Effector memory CD8-positive, alpha-beta T cell (primary cell): ENCODE measurements at regions not wholly inside any gene's neighbourhood (a gene's known extent, or its start where the extent isn't known, plus 50 kb on each side); places are given as distances from the start of the nearest gene placed in this dataset.

Experiments used
- ATAC-seq: fragments of 150-1000 bp; cut with Tn5 transposase; replicated peaks from 2 replicates; pipeline ENCODE4 v1.10.0; 2021; ENCODE audit warnings: mild to moderate bottlenecking, moderate library complexity
- DNase-seq, 3 experiments: peaks; one replicate each; pipeline ENCODE4 v3.0.0; 2021
- H3K27ac Mint-ChIP-seq, 2 donors: one replicate each; pipeline ENCODE4 v1.8.0; 2022; ENCODE audit warnings: mild to moderate bottlenecking in 2 of 2, mixed read lengths in 2 of 2, moderate library complexity in 2 of 2
- H3K27me3 Mint-ChIP-seq, 2 donors: one replicate each; pipeline ENCODE4 v1.8.0; 2022; ENCODE audit warnings: mixed read lengths in 2 of 2
- H3K36me3 Mint-ChIP-seq: one replicate; pipeline ENCODE4 v1.8.0; 2022; ENCODE audit warnings: mild to moderate bottlenecking, moderate library complexity, mixed read lengths; ENCODE audit not compliant: insufficient read depth
- H3K4me1 Mint-ChIP-seq, 2 donors: one replicate each; pipeline ENCODE4 v1.8.0; 2022; ENCODE audit warnings: low read depth in 2 of 2, mixed read lengths in 2 of 2
- H3K4me3 Mint-ChIP-seq, 2 donors: one replicate each; pipeline ENCODE4 v1.8.0; 2022; ENCODE audit warnings: mild to moderate bottlenecking in 2 of 2, mixed read lengths in 2 of 2, moderate library complexity in 2 of 2
- H3K9me3 Mint-ChIP-seq, 2 donors: one replicate each; pipeline ENCODE4 v1.8.0; 2022; ENCODE audit warnings: mixed read lengths in 2 of 2

DNA sequence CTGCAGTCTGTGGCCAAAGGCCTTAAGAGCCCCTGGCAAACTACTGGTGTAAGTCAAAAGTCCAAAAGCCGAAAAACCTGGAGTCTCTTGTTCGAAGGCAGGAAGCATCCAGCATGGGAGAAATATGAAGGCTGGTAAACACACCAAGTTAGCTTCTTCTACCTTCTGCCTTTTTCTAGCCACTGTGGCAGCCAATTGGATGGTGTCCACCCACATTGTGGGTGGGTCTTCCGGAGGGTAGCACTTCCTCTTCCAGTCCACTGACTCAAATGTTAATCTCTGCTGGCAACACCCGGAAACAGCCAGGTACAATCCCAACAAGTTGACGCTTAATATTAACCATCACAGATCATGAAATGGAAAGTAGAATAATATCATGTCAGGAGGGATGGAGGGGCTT lies 827.6 kb downstream of the SORCS1 start:
- Mint-ChIP-seq H3K9me3 (peaks cover 9 to 12% of the 10 kb centered on the region in 2 donors), H3K27ac (no peak overlapping the region), H3K4me3 (no peak overlapping the region), H3K36me3 (no peaks in the 10 kb centered on the region), H3K4me1 (no peaks in the 10 kb centered on the region), H3K27me3 (no peaks in the 10 kb centered on the region)
- DNase-seq (no peak), ATAC-seq (no peak)

DNA sequence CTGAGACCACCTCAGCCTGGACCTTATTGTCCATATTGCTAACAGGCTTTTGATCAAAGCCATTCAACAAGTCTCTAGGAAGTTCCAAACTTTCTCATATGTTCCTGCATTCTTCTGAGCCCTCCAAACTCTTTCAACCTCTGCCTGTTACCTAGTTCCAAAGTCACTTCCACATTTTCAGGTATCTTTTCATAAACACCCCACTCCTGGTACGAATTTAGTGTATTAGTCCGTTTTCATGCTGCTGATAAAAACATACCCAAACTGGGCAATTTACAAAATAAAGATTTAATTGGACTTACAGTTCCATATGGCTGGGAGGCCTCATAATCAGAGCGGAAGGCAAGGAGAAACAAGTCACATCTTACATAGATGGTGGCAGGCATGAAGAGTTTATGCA lies 836.8 kb downstream of the SORCS1 start:
- ATAC-seq: no peak
- no peak overlapping the region for H3K27ac Mint-ChIP-seq

DNA sequence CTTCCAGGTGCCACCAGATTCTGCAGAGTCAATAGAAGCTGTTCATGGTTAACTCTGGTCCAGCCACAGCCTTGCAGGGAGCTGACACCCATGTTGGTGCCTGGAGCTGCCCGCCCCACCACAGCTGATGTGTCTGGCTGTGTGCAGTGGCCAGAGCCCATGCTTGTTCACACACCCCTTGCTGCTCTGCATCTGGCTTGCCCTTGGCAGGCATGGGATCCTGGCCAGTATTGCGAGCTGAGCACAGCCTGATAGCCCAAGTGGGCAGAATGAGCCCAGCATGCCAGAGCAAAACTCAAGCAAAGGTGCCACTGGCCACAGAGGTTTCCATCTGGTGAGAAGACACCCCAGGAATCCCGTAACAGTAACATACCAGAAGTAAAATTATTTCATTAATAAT lies 843.6 kb downstream of the SORCS1 start:
- H3K4me1 Mint-ChIP-seq: no peaks in the 10 kb centered on the region
- DNase-seq: no peak
- no peaks in the 10 kb centered on the region for H3K36me3 Mint-ChIP-seq
- H3K4me3 Mint-ChIP-seq: no peak overlapping the region
- H3K27ac Mint-ChIP-seq: no peak overlapping the region
- peaks cover 7 to 11% of the 10 kb centered on the region in 2 donors for H3K9me3 Mint-ChIP-seq
- H3K27me3 Mint-ChIP-seq: no peaks in the 10 kb centered on the region
- ATAC-seq: no peak

More for the DNA sequence above, 836.8 kb downstream of the SORCS1 start:
- no peak for DNase-seq
- Mint-ChIP-seq H3K27me3 (no peaks in the 10 kb centered on the region), H3K9me3 (peaks cover 14 to 32% of the 10 kb centered on the region in 2 donors), H3K4me1 (no peaks in the 10 kb centered on the region), H3K36me3 (no peaks in the 10 kb centered on the region), H3K4me3 (no peak overlapping the region)

GRCh38 chr10:106320078-106320477 lies 844.4 kb downstream of the SORCS1 start:
- no peaks in the 10 kb centered on the region for H3K36me3 Mint-ChIP-seq
- no peak for DNase-seq
- no peaks in the 10 kb centered on the region for H3K4me1 Mint-ChIP-seq
- H3K27me3 Mint-ChIP-seq: no peaks in the 10 kb centered on the region
- no peak overlapping the region for H3K4me3 Mint-ChIP-seq
- no peak overlapping the region for H3K27ac Mint-ChIP-seq
- H3K9me3 Mint-ChIP-seq: peaks cover 4 to 8% of the 10 kb centered on the region in 2 donors
- ATAC-seq: no peak

DNA sequence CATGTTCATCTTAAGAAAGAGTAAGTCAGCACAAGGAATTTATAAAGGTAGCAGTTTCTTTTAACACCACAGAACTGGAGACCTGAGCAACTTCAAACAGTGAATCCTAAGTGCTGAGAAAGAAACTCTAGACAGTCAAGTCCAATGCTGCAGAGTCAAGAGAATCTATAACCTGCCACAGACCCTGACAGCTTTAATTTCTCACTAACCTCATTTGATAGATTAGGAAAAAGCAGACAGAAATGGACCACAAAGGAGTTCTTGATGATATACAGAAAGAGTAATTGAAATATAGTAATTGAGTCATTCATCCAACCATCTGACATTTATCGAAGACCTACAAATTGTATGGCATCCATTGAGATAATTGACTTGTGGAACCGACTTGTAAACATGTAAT lies 847.0 kb downstream of the SORCS1 start:
- no peak overlapping the region for H3K4me3 Mint-ChIP-seq
- ATAC-seq (no peak), DNase-seq (no peak)
- H3K9me3 Mint-ChIP-seq: peaks cover 0 to 1% of the 10 kb centered on the region in 2 donors
- H3K27ac Mint-ChIP-seq: no peak overlapping the region
- H3K36me3 Mint-ChIP-seq: no peaks in the 10 kb centered on the region
- no peaks in the 10 kb centered on the region for H3K4me1 Mint-ChIP-seq
- H3K27me3 Mint-ChIP-seq: no peaks in the 10 kb centered on the region

GRCh38 chr10:106313041-106313440 lies 851.5 kb downstream of the SORCS1 start:
- Mint-ChIP-seq H3K9me3 (peaks cover 0 to 12% of the 10 kb centered on the region in 2 donors), H3K27me3 (no peaks in the 10 kb centered on the region), H3K27ac (no peak overlapping the region), H3K36me3 (no peaks in the 10 kb centered on the region), H3K4me1 (no peaks in the 10 kb centered on the region), H3K4me3 (no peak overlapping the region)
- no peak for DNase-seq
- no peak for ATAC-seq

- no peaks in the 10 kb centered on the region for H3K4me1 Mint-ChIP-seq
- no peak overlapping the region for H3K4me3 Mint-ChIP-seq
- H3K36me3 Mint-ChIP-seq: no peaks in the 10 kb centered on the region
- peaks cover 0 to 12% of the 10 kb centered on the region in 2 donors for H3K9me3 Mint-ChIP-seq
- H3K27ac Mint-ChIP-seq: no peak overlapping the region
- DNase-seq (no peak), ATAC-seq (no peak)
- H3K27me3 Mint-ChIP-seq: no peaks in the 10 kb centered on the region
Observed at GRCh38 chr10:106312087-106312486, 852.4 kb downstream of the SORCS1 start.

DNA sequence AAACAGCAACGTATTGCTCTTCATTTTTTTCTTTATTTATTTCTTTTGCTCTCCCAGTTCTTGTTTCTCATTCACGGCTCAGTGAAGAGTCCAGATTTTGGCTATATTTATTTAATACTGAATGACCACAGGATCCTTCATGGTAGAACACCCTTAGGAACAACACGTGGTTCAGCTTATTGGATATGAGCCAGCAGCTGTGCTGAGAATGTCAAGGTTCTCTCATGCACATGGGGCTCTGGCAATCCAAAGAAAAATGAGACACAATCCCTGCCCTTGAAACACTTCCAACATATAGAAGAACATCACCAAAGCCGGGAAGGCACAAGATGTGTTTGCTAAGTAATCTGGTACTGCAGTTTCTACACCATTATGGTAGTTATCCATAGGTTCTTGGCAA lies 852.9 kb downstream of the SORCS1 start:
- no peak overlapping the region for H3K27ac Mint-ChIP-seq
- H3K9me3 Mint-ChIP-seq: peaks cover 0 to 12% of the 10 kb centered on the region in 2 donors
- no peaks in the 10 kb centered on the region for H3K4me1 Mint-ChIP-seq
- H3K36me3 Mint-ChIP-seq: no peaks in the 10 kb centered on the region
- DNase-seq (no peak), ATAC-seq (no peak)
- H3K4me3 Mint-ChIP-seq: no peak overlapping the region
- H3K27me3 Mint-ChIP-seq: no peaks in the 10 kb centered on the region

DNA sequence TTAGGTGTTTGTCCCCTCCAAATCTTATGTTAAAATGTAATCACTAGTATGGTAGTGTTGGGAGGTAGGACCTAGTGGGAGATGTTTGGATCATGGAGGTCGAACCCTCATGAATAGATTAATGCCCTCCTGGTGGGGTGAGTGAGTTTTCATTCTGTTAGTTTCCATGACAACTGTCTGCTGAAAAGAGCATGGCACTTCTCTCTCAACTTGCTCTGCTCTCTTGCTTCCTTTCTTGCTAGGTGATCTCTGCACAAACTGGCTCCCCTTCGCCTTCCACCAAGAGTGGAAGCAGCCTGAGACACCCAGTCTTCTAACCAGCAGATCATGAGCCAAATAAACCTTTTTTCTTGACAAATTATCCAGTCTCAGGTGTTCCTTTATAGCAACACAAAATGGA lies 853.9 kb downstream of the SORCS1 start:
- no peak overlapping the region for H3K4me3 Mint-ChIP-seq
- H3K27me3 Mint-ChIP-seq: no peaks in the 10 kb centered on the region
- H3K27ac Mint-ChIP-seq: no peak overlapping the region
- no peaks in the 10 kb centered on the region for H3K36me3 Mint-ChIP-seq
- DNase-seq: no peak
- H3K9me3 Mint-ChIP-seq: peaks cover 0 to 12% of the 10 kb centered on the region in 2 donors
- ATAC-seq: no peak
- H3K4me1 Mint-ChIP-seq: no peaks in the 10 kb centered on the region

- Mint-ChIP-seq H3K9me3 (peaks cover 0 to 17% of the 10 kb centered on the region in 2 donors), H3K27ac (no peak overlapping the region), H3K36me3 (no peaks in the 10 kb centered on the region), H3K4me3 (no peak overlapping the region), H3K4me1 (no peaks in the 10 kb centered on the region), H3K27me3 (no peaks in the 10 kb centered on the region)
- DNase-seq (no peak), ATAC-seq (no peak)
Observed at GRCh38 chr10:106309376-106309775, 855.1 kb downstream of the SORCS1 start.

GRCh38 chr10:106308284-106308683 lies 856.2 kb downstream of the SORCS1 start:
- Mint-ChIP-seq H3K4me1 (no peaks in the 10 kb centered on the region), H3K36me3 (no peaks in the 10 kb centered on the region), H3K9me3 (peaks cover 0 to 17% of the 10 kb centered on the region in 2 donors), H3K4me3 (no peak overlapping the region), H3K27me3 (no peaks in the 10 kb centered on the region), H3K27ac (no peak overlapping the region)
- ATAC-seq (no peak), DNase-seq (no peak)

DNA sequence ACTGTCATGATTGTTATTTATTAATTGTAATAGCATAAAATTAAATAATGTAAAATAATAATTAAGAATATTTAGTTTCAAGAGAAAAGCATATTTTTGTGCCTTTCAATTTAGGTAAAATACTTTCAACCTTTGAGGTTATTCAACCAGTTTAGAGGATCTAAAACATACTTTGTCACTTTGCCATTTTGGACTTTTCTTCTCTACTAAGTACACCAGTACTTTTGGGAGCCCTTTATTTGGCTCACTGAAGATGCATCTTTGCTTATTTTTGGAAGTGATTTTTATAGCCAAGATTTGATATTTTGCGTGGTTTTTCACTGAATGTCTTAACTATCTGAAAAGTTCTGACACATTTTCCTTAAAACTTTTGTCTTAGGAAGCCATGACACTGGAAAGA lies 860.5 kb downstream of the SORCS1 start:
- no peak for DNase-seq
- ATAC-seq: no peak
- Mint-ChIP-seq H3K4me1 (no peaks in the 10 kb centered on the region), H3K27me3 (no peaks in the 10 kb centered on the region), H3K27ac (no peak overlapping the region), H3K9me3 (peaks cover 4 to 10% of the 10 kb centered on the region in 2 donors), H3K4me3 (no peak overlapping the region), H3K36me3 (no peaks in the 10 kb centered on the region)

- Mint-ChIP-seq H3K4me3 (no peak overlapping the region), H3K27me3 (no peaks in the 10 kb centered on the region), H3K9me3 (peaks cover 4 to 7% of the 10 kb centered on the region in 2 donors), H3K4me1 (no peaks in the 10 kb centered on the region), H3K36me3 (no peaks in the 10 kb centered on the region), H3K27ac (no peak overlapping the region)
- DNase-seq (no peak), ATAC-seq (no peak)
Observed at GRCh38 chr10:106302961-106303360, 861.5 kb downstream of the SORCS1 start.

- no peaks in the 10 kb centered on the region for H3K36me3 Mint-ChIP-seq
- no peak overlapping the region for H3K4me3 Mint-ChIP-seq
- DNase-seq: no peak
- H3K27ac Mint-ChIP-seq: no peak overlapping the region
- no peak for ATAC-seq
- H3K4me1 Mint-ChIP-seq: no peaks in the 10 kb centered on the region
- H3K27me3 Mint-ChIP-seq: no peaks in the 10 kb centered on the region
- H3K9me3 Mint-ChIP-seq: peaks cover 4 to 8% of the 10 kb centered on the region in 2 donors
Observed at GRCh38 chr10:106301146-106301545, 863.4 kb downstream of the SORCS1 start.
